Stimulated activated CD4-positive, alpha-beta T cell treated with anti-CD3 and anti-CD28 coated beads, Interleukin-4, amount 100 ng/mL, for 4 hours (primary cell): ENCODE measurements at regions not wholly inside any gene's neighbourhood (a gene's known extent, or its start where the extent isn't known, plus 50 kb on each side); places are given as distances from the start of the nearest gene placed in this dataset.
"Not testable (repeated sequence)": the region's sequence is repeated elsewhere in the genome, so short reads cannot be mapped to it uniquely, and the experiment has no call there.

Source experiments
- DNase-seq, 2 experiments: peaks; one replicate each; pipeline ENCODE4 v3.0.0-alpha.2; 2020

DNA sequence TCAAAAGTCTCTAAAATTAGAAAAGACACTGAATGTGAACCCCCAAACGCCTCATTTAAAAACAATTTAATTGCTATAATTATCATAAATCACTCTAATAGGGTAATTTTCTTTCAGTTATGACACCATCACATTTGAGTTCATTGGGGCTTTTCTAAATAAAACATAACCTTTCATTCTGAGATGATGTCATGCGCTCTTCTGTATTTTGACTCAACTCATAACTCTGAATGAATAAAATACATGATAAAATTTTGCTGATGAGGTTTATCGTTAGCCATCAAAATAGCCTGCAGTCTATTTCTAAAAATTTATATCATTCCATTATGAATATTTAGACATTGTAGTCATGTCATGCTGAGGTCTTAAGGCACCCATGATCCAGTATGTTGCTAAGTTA, 1099.7 kb downstream of the SUCLG1 start:
- DNase-seq = no peak

- no peak for DNase-seq
These were observed 1116.2 kb downstream of the SUCLG1 start for GRCh38 chr2:83342860-83343329.

DNA sequence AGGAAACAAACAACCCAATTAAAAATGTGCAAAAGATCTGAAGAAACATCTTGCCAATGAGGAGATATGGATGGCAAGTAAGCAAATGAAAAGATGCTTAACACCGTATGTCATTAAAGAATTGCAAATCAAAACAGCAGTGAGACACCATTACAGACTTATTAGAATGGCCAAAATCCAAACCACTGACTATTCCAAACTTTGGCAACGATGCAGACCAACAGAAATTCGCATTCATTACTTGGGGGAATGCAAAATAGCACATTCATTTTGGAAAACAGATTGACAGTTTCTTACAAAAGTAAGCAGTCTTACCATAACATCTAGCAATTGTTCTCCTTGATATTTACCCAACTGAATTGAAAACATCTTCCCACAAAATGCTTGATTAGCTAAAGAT, 1118.7 kb downstream of the SUCLG1 start:
- DNase-seq = no peak

- not testable (repeated sequence) for DNase-seq
These were observed 1119.1 kb downstream of the SUCLG1 start for GRCh38 chr2:83339942-83340341.

DNA sequence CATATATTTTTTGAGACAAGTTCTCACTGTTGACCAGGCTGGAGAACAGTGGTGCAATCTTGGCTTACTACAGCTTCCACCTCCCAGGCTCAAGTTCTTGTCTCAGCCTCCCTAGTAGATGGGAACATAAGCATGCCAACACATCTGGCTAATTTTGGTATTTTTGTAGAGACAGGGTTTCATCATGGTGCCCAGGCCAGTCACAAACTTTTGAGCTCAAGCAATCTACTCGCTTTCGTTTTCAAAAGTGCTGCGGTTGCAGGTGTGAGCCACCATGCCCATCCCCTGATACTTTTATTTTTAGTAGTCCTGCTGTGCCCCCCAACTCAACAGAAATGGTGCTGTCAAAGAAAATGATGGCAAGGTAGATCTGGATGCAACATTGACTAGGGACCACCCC, 1127.3 kb downstream of the SUCLG1 start:
- no peak for DNase-seq

- DNase-seq = no peak
These were observed 1136.0 kb downstream of the SUCLG1 start for GRCh38 chr2:83323038-83323437.

DNA sequence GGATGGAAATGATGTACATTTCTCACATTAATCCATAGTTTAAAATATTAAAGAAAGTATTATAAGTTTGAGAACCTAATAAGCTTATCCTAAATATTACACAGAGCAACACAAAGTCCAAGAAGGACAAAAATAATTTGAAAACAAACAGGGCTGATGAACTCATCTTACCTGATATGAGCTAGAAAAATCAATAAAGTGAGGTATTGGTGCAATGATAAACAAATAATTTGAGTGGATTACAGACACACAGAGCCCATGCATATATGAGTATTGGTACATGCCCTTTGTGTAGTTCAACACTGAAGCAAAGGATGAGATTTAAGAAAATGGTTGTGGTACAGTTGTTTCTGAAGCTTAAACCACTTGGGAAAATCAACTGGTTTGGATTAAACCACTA, 1139.0 kb downstream of the SUCLG1 start:
- DNase-seq = no peak

GRCh38 chr2:83305758-83306378, 1153.2 kb downstream of the SUCLG1 start:
- no peak for DNase-seq

GRCh38 chr2:83291083-83291482, 1168.0 kb downstream of the SUCLG1 start:
- DNase-seq = no peak

GRCh38 chr2:83282841-83283240, 1176.2 kb downstream of the SUCLG1 start:
- DNase-seq = no peak

DNA sequence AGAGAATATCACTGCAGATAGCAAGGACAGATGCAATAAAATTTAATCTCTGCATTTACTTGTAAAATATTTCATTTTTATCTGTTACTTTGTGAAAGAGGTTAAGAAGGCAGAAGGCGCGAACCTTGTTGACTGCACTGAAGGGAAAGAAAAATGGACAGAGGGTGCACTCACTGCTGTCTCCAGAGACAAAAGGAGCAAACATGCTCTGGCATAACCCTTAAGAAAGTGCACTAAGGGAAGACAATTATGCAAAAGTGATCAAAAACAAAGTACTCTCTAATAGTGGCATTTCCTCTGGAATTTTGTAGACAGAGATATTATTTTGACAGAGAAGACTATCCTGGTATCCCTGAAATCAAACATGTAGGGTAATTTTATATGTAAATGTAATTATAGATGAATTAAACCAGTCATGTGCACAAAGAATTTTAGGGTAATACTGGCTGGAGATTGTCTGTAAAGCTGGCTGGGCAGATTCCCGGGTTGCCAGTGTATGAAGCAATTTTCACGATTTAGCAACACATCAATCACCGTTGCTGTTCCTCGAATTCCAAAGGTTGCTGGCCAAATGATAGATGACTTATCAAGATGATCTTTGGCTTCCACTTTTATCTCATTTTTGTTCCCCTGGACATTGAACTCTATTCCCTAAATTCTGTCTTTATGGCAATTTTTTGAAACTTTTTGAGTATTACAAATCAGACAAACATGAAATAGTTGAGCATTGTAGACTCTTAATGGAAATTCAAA, 1176.9 kb downstream of the SUCLG1 start:
- no peak for DNase-seq

DNA sequence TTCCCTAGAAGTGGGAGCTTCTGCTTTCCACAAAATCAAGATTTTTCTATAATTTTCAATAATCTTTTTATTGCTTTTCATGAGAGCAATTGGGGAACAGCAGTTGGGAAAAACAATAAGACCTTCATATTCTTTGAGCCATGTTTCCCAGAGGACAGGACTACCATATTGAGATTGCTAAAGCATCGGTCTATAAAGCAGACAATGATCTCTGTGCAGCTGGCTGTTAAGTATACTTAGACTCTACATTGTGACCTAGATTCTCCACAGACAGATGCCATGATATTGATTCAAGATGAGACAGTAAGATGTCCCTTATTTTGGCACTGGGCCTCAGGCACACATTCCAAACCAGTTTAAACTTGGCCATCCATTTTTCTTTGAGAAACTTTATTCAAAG, 1178.7 kb downstream of the SUCLG1 start:
- DNase-seq = no peak

DNA sequence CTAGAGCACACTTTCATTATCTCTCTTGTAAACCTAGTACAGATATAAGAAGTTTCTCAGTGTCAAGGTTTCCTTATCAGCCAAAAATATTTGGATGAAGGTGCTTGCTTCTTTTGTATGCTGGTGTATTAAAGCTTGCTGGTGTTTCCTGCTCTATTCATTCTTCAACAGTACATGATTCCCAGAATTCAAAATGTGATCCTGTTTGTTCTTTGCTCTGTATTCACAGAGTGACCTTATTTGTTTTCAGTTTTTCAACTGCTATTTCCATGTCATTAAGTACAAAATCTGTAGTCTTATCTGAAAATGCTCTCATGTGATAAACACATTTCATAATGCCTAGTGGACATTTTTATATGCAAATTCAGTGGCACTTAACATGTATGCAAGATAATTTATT, 1185.8 kb downstream of the SUCLG1 start:
- no peak for DNase-seq

GRCh38 chr2:83261591-83262136, 1197.4 kb downstream of the SUCLG1 start:
- DNase-seq = no peak

DNA sequence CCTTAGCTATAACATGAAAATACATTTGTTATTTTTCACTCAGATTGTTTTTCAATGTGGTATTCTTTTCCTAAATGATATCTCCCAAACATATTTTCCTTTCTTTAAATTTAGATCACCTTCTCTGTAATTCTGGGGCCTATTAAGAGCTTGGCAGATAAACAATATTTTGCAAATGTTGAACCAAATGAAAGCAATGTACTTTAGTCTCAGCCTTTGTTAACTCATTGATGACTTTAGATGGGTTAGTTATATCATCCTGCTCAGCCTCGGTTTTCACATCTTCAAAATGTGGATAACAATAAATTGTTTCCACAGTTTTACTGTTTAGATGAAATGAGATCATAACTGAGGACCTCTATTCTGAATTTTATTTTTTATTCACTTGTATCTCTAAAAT, 1205.2 kb downstream of the SUCLG1 start:
- no peak for DNase-seq

GRCh38 chr2:83251321-83251872, 1207.7 kb downstream of the SUCLG1 start:
- no peak for DNase-seq

GRCh38 chr2:83245806-83246537, 1213.1 kb downstream of the SUCLG1 start:
- not testable (repeated sequence) for DNase-seq

DNA sequence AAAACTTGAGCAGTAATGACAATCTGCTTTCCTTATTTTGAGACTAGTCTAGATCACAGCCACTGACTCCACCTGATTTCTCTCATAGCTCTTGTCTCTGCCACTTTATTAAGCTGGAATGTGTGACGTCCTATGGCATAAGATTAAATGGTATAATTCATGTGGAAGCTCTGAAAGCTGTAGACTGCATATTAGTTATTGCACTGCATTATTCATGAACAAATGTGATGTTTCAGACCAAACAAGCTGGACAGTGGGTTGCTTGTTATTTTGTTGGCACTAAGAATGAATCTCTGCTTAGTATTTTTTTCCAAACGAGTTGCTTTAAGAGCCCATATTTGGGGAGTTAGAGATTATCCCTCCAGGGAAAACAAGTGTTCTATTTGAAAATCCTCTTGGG, 1218.5 kb downstream of the SUCLG1 start:
- no peak for DNase-seq

GRCh38 chr2:83238111-83238510, 1221.0 kb downstream of the SUCLG1 start:
- no peak for DNase-seq

DNA sequence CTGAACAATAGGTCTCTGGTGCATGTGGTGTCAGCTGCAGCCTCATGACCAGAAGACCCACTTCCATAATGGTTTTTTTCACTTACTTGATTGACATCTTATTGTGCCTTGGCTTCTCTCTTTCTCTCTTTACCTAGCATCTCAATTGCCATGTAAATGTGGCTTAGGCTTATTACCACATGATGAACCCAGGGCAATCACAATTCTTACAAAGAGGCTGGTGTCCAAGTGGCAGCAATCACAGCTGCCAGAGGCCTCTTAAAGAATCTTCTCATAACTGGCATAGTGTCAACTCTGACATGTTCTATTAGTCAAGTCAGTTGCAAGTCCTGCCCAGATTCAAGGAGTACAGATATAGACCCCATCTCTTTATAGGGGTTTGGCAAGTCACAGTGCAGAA, 1224.8 kb downstream of the SUCLG1 start:
- no peak for DNase-seq

DNA sequence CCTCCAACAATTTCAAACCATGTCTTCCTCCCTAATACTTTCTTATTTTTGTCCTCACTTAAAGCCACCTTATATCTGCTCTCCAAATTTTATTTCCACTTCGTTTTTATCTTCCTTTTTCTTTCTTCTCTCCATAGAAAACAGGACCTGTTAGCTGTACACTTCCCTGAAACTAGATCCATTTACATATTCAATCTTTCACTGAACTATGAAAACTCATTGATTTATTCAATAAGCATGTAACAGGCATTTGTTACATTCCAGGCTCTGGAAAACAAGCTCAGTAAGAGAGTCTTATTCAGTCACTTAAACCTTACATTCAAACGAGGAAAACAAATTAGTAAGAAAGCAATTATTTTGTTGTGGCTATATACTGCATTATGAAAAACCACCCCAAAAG, 1225.3 kb downstream of the SUCLG1 start:
- DNase-seq = no peak

DNA sequence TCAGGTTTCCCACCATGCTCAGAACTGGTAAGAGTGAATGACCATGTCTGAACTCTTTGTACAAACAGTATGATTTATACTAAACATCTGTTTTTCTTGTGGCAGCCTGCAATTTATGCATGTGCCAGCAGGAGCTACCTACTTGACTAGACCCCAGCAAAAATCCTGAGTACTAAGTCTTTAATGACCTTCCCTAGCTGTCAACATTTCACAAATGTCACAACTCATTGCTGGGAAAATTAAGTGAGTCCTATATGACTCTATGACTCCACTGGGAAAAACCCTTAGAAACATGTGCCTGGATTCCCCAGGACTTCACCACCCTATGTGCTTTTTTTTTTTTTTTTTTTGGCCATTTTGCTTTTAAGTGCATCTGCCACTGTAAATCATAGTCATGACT, 1225.8 kb downstream of the SUCLG1 start:
- DNase-seq = no peak

DNA sequence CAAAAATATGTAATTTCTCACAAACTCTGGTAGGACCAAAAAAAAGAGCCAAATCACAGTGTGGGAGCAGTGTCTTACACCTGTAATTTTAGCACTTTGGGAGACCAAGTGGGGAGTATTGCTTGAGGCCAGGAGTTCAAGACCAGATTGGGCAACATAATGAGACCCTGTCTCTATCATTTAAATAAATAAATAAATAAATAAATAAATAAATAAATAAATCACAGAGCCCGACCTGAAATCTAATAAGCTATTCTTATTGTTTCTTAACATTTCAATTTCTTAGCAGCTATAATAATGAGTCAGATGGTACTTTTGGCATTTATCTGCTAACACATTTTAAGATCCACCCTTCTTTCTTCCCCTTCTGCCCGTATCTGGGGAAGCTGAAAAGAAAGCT, 1229.6 kb downstream of the SUCLG1 start:
- no peak for DNase-seq
